Esophagus (tissue), 2 donors: ENCODE measurements at regions not wholly inside any gene's neighbourhood (a gene's known extent, or its start where the extent isn't known, plus 50 kb on each side); places are given as distances from the start of the nearest gene placed in this dataset.
"Not testable (repeated sequence)": the region's sequence is repeated elsewhere in the genome, so short reads cannot be mapped to it uniquely, and the experiment has no call there.

Experiments used
- H3K27ac ChIP-seq, 2 donors: one replicate each; pipeline ENCODE4 v1.5.1; 2013; ENCODE audit warnings: low read depth in 2 of 2, mild to moderate bottlenecking in 2 of 2, inconsistent platforms in 1 of 2, low read length in 1 of 2, moderate library complexity in 1 of 2
- H3K27me3 ChIP-seq, 2 donors: one replicate each; pipeline ENCODE4 v1.6.1; 2013; ENCODE audit warnings: low read length in 2 of 2, control low read depth in 1 of 2, mild to moderate bottlenecking in 1 of 2; ENCODE audit not compliant: insufficient read depth in 2 of 2, control insufficient read depth in 1 of 2
- H3K36me3 ChIP-seq, 2 donors: one replicate each; pipeline ENCODE4 v1.6.1; 2013; ENCODE audit warnings: low read length in 1 of 2; ENCODE audit not compliant: control insufficient read depth in 2 of 2, insufficient read depth in 2 of 2
- H3K4me1 ChIP-seq, 2 donors: one replicate each; pipeline ENCODE4 v1.6.1; 2013; ENCODE audit warnings: low read length in 1 of 2; ENCODE audit not compliant: control insufficient read depth in 2 of 2, insufficient read depth in 2 of 2
- H3K4me3 ChIP-seq, 2 donors: one replicate each; pipeline ENCODE4 v1.5.1; 2013; ENCODE audit warnings: low read length in 2 of 2, mild to moderate bottlenecking in 2 of 2, low read depth in 1 of 2, moderate library complexity in 1 of 2
- H3K9me3 ChIP-seq, 2 donors: one replicate each; pipeline ENCODE4 v1.6.1; 2013; ENCODE audit warnings: mild to moderate bottlenecking in 2 of 2, low read depth in 1 of 2, low read length in 1 of 2, moderate library complexity in 1 of 2; ENCODE audit not compliant: control insufficient read depth in 2 of 2, insufficient read depth in 1 of 2
- WGBS, 2 donors: extraction: QIAGEN DNeasy Blood & Tissue Kit; methylation state at CpG; one replicate each; pipeline ENCODE4 v1.1.7; 2013; 5-methylcytosine and 5-hydroxymethylcytosine counted together
- donor health status: healthy with polysubstance abuse.
- donor health status: Bipolar disorder and iron deficiency.

DNA sequence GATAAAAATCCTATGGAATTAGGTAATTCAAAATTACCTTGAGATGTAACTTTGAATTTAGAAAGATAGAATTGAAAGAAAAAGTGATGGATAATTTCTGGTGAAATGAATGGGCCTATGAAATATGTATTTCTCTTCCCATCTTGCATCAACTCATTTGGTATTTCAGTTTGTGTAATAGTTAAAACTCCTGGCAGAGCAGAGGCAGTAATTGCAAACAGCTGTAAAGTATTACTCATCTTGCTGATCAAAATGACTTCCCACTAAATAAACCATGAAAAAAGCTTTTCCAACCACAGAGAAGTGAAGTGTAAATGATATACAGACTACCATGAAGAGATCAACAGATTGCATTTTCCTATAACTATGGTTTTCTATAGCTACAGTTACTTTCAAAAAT lies 471.0 kb downstream of the TUBA3C start:
- H3K9me3 ChIP-seq, H3K4me1 ChIP-seq, H3K36me3 ChIP-seq, H3K27me3 ChIP-seq, H3K27ac ChIP-seq, H3K4me3 ChIP-seq: not testable (repeated sequence)

DNA sequence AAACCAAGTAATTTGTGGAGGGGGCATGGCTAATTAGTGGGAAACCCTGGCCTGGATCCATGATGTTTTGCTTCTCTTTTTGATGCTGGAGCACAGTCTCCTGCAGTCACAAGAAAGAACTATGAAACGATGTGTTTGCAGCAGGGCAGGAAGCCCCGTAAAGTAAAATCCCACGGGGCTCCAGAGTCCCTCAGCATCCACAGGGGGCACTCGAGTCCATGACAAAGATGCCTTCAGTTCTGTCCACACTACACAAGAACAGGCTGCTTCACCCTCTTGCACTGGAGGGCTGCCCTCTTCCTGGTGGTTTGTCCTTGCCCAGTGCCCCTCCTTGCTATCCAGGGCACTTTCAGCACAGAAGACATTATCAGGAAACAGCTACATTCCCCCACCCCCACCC lies 475.1 kb downstream of the TUBA3C start:
- not testable (repeated sequence) for H3K9me3 ChIP-seq, H3K4me1 ChIP-seq, H3K4me3 ChIP-seq, H3K27me3 ChIP-seq, H3K27ac ChIP-seq, H3K36me3 ChIP-seq
- WGBS, 2 donors: 53 to 59% methylated on average over 4 of the region's 4 CpGs

DNA sequence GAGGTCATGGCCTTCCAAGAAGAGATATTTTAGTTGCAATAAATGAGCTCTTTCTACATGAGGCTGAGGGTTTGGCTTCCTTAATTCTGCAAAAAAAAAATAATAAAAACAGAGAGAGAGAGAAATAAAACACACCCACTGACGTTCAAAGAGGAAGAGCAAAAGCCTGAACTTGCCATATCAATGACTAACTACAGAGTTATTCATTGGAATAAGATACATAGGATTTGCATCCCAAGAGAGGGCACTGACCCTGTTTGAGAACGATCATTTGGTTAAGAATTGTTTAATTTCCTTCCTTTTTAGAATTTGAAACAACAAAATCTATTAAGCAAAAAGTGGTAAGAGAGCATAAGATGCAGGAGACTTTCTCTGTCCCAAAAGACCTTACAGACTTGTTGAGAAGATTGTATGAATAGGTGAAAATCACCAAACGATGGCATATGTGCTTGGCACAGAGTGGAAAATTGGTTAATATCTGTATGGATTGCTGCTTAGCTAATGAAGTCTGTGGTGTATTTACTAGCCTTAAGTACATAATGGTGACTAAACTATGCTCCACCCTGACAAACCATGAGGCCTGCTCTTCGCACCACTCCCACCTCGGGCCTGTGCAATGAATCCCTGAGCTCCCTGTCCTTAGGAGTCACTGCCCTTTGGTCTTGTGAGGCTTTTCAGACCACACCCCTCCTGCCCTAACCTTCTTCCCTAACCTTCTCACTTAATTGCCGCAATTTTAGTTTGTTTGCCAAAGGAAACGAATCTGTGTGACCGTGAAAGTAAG lies 479.0 kb downstream of the TUBA3C start:
- H3K27me3 ChIP-seq, H3K27ac ChIP-seq, H3K4me3 ChIP-seq, H3K9me3 ChIP-seq, H3K36me3 ChIP-seq, H3K4me1 ChIP-seq: not testable (repeated sequence)
- 57 to 67% methylated on average over 8 of the region's 8 CpGs for WGBS, 2 donors

DNA sequence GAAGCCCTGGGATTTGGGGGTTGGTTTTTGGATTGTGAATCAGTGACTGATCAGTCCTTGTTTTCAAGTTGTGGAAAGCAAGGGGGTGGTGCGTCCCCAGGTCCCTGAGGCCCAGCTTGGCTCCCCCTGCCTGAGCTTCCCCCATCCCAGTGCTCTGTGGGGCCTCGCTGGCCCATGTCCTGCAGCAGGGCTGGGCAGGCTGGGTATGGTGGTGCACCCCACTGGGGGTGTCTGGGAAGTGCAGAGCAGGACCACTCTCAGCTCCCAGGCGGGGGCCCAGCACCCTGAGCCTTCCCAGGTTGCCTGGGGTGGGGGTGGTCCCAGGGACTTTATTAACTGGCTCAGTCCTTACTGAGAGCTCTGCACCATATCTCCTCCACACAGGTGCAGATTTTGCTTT lies 483.3 kb downstream of the TUBA3C start:
- H3K36me3 ChIP-seq, H3K9me3 ChIP-seq, H3K27ac ChIP-seq, H3K4me3 ChIP-seq, H3K27me3 ChIP-seq, H3K4me1 ChIP-seq: not testable (repeated sequence)
- 35 to 43% methylated on average over 2 to 3 of the region's 3 CpGs for WGBS, 2 donors

DNA sequence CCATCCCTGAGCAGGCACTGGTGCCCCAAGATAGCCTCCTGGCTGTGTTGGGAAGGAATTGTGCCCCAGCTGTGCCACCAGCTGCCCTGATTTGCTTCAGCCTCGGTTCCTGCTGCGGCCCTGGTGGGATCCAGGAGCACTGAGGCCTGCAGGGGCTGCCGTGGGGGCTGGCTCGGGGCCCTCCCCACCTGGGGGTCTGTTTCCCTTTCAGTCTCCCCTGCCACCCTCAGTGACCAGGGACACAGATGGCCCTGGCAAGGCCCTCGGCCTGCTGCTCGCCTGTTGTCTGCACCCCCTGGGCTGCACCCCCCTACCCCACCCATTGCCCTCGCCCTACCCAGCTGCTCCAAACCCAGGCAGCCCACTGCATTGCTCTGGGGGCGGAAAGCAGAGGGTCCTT lies 483.8 kb downstream of the TUBA3C start:
- H3K9me3 ChIP-seq, H3K4me1 ChIP-seq, H3K36me3 ChIP-seq, H3K27me3 ChIP-seq, H3K4me3 ChIP-seq, H3K27ac ChIP-seq: not testable (repeated sequence)
- 69 to 78% methylated on average over 8 of the region's 8 CpGs for WGBS, 2 donors

DNA sequence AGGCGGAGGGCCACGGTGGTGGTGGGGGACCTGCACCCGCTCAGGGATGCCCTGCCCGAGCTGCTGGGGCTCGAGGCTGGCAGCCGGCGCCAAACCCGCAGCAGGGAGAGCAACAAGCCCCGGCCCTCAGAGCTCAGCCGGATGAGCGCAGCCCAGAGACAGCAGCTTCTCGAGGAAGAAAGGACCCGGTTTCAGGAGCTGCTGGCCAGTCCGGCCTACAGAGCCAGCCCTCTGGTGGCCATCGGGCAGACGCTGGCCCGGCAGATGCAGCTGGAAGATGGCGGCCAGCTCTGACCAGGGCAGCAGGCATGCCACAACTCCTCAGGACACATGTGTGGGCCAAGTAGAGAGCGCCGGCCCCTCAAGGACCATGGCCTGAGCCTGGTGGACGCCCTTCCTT lies 484.4 kb downstream of the TUBA3C start:
- not testable (repeated sequence) for H3K9me3 ChIP-seq, H3K4me3 ChIP-seq, H3K27ac ChIP-seq, H3K36me3 ChIP-seq, H3K4me1 ChIP-seq, H3K27me3 ChIP-seq
- WGBS, 2 donors: 87 to 89% methylated on average over 18 to 21 of the region's 21 CpGs

DNA sequence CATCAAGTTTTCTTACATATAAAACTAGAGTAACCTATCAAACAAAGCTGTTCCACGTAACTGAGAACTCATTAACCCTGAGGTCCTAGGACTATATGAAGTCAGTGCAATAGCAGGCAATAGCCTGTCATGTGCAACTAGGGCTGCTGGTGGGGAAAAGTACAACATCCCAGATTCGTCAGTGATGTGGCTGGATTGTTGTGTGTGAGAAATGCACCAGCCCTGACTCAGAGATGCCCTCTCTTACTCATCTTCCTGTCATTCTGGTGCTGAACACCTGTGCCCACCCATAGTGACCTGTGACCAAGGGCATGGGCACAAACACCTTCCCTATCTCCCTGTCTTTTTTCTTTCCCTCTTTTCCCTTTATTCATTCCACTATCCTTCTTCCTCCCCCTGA lies 504.2 kb downstream of the TUBA3C start:
- H3K27ac ChIP-seq, H3K4me1 ChIP-seq, H3K9me3 ChIP-seq, H3K4me3 ChIP-seq, H3K27me3 ChIP-seq, H3K36me3 ChIP-seq: not testable (repeated sequence)
- 33 to 43% methylated on average over 2 of the region's 2 CpGs for WGBS, 2 donors

DNA sequence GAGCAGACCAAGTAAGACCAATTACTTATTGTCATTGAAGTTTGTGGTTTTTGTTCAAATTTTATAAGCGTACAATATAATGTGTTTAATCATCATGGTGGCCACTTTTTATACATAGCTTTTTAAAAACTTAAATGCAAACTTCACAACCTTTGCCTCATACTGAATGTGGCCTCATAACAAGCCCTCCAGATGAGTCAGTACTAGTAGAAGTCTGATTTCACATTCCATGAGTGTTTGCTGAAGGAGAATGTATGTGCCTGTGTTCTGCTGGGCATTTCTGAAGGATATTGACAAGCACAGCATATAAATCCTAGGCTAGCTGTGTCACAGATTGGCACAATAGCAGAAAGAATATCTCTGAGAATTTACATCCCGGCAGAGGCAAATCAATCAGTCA lies 506.4 kb downstream of the TUBA3C start:
- not testable (repeated sequence) for H3K27ac ChIP-seq, H3K9me3 ChIP-seq, H3K4me1 ChIP-seq, H3K4me3 ChIP-seq, H3K36me3 ChIP-seq, H3K27me3 ChIP-seq
- WGBS, 2 donors: 73 to 74% methylated on average over 2 of the region's 2 CpGs

DNA sequence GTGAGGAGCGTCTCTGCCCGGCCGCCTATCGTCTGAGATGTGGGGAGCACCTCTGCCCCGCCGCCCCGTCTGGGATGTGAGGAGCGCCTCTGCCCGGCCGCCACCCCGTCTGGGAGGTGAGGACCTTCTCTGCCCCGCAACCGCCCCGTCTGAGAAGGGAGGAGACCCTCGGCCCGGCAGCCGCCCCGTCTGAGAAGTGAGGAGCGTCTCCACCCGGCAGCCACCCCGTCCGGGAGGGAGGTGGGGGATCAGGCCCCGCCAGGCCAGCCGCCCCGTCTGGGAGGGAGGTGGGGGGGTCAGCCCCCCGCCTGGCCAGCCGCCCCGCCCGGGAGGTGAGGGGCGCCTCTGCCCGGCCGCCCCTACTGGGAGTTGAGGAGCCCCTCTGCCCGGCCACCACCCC lies 507.8 kb downstream of the TUBA3C start:
- not testable (repeated sequence) for H3K27me3 ChIP-seq, H3K36me3 ChIP-seq, H3K4me3 ChIP-seq, H3K9me3 ChIP-seq, H3K4me1 ChIP-seq, H3K27ac ChIP-seq
- WGBS, 2 donors: 93 to 94% methylated on average over 17 to 27 of the region's 33 CpGs

DNA sequence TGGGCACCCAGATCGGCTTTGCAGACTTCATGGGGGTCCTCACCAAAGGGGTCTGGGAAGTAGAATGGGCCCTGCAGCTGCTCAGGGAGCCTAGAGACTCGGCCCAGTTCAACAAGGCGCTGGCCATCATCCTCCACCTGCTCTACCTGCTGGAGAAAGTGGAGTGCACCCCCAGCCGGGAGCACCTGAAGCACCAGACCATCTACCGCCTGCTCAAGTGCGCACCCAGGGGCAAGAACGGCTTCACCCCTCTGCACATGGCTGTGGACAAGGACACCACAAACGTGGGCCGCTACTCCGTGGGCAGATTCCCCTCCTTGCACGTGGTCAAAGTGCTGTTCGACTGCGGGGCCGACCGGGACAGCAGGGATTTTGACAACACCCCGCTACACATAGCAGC lies 515.0 kb downstream of the TUBA3C start:
- H3K27me3 ChIP-seq, H3K9me3 ChIP-seq, H3K27ac ChIP-seq, H3K36me3 ChIP-seq, H3K4me1 ChIP-seq, H3K4me3 ChIP-seq: not testable (repeated sequence)
- 86 to 88% methylated on average over 13 to 16 of the region's 16 CpGs for WGBS, 2 donors
